GM19395 (cell line): ENCODE measurements at regions not wholly inside any gene's neighbourhood (a gene's known extent, or its start where the extent isn't known, plus 50 kb on each side); places are given as distances from the start of the nearest gene placed in this dataset.

Source experiments
- ATAC-seq: cut with Tn5 transposase; IDR thresholded peaks from one replicate; pipeline ENCODE4 v1.9.1; 2021; ENCODE audit warnings: mild to moderate bottlenecking, moderate library complexity; ENCODE audit not compliant: unreplicated experiment

- ATAC-seq = no peak
Observed at GRCh38 chr15:97522347-97522746, 438.2 kb upstream of the ARRDC4 start.

GRCh38 chr15:97525809-97526208 is 434.7 kb upstream of the ARRDC4 start:
- no peak for ATAC-seq

- ATAC-seq = no peak
Observed at GRCh38 chr15:97528238-97528637, 432.3 kb upstream of the ARRDC4 start.

GRCh38 chr15:97545799-97546198 is 414.7 kb upstream of the ARRDC4 start:
- ATAC-seq = no peak

GRCh38 chr15:97547381-97547780 is 413.1 kb upstream of the ARRDC4 start:
- ATAC-seq = no peak

- ATAC-seq = no peak
Observed at GRCh38 chr15:97561529-97561928, 399.0 kb upstream of the ARRDC4 start.

- no peak for ATAC-seq
Observed at GRCh38 chr15:97563516-97563915, 397.0 kb upstream of the ARRDC4 start.

GRCh38 chr15:97566961-97567360 is 393.5 kb upstream of the ARRDC4 start:
- no peak for ATAC-seq

- no peak for ATAC-seq
Observed at GRCh38 chr15:97567411-97567810, 393.1 kb upstream of the ARRDC4 start.

- no peak for ATAC-seq
Observed at GRCh38 chr15:97576929-97577645, 383.4 kb upstream of the ARRDC4 start.

- no peak for ATAC-seq
Observed at GRCh38 chr15:97585408-97585807, 375.1 kb upstream of the ARRDC4 start.

GRCh38 chr15:97592778-97593177 is 367.7 kb upstream of the ARRDC4 start:
- ATAC-seq = no peak

- ATAC-seq = no peak
Observed at GRCh38 chr15:97597801-97598200, 362.7 kb upstream of the ARRDC4 start.

- no peak for ATAC-seq
Observed at GRCh38 chr15:97598353-97598798, 362.1 kb upstream of the ARRDC4 start.

GRCh38 chr15:97600190-97600589 is 360.3 kb upstream of the ARRDC4 start:
- ATAC-seq = no peak

GRCh38 chr15:97604677-97605076 is 355.8 kb upstream of the ARRDC4 start:
- no peak for ATAC-seq

GRCh38 chr15:97615114-97615513 is 345.4 kb upstream of the ARRDC4 start:
- no peak for ATAC-seq

GRCh38 chr15:97623091-97623661 is 337.3 kb upstream of the ARRDC4 start:
- no peak for ATAC-seq

GRCh38 chr15:97627634-97628033 is 332.9 kb upstream of the ARRDC4 start:
- ATAC-seq = no peak

GRCh38 chr15:97645758-97646157 is 314.7 kb upstream of the ARRDC4 start:
- ATAC-seq = no peak

- ATAC-seq = no peak
Observed at GRCh38 chr15:97648728-97649127, 311.8 kb upstream of the ARRDC4 start.

- no peak for ATAC-seq
Observed at GRCh38 chr15:97652041-97652440, 308.5 kb upstream of the ARRDC4 start.

- ATAC-seq = no peak
Observed at GRCh38 chr15:97652700-97653167, 307.8 kb upstream of the ARRDC4 start.
